ENCODE measurements at regions not wholly inside any gene's neighbourhood (a gene's known extent, or its start where the extent isn't known, plus 50 kb on each side); places are given as distances from the start of the nearest gene placed in this dataset.

- no peak for DNase-seq
These were observed 196.2 kb upstream of the ELL2 start for GRCh38 chr5:96157841-96158291.

GRCh38 chr5:96157077-96157780 lies 195.6 kb upstream of the ELL2 start:
- DNase-seq: no peak

GRCh38 chr5:96155147-96155546 lies 193.5 kb upstream of the ELL2 start:
- DNase-seq: no peak

- no peak for DNase-seq
These were observed 190.2 kb upstream of the ELL2 start for GRCh38 chr5:96151891-96152290.

GRCh38 chr5:96150007-96150406 lies 188.4 kb upstream of the ELL2 start:
- no peak for DNase-seq

- no peak for DNase-seq
These were observed 187.9 kb upstream of the ELL2 start for GRCh38 chr5:96149546-96149945.

GRCh38 chr5:96149021-96149420 lies 187.4 kb upstream of the ELL2 start:
- no peak for DNase-seq

- DNase-seq: no peak
These were observed 186.7 kb upstream of the ELL2 start for GRCh38 chr5:96148376-96148775.

- no peak for DNase-seq
These were observed 186.2 kb upstream of the ELL2 start for GRCh38 chr5:96147866-96148265.

GRCh38 chr5:96146675-96147074 lies 185.0 kb upstream of the ELL2 start:
- no peak for DNase-seq

GRCh38 chr5:96144289-96144688 lies 182.6 kb upstream of the ELL2 start:
- DNase-seq: no peak

- DNase-seq: no peak
These were observed 181.8 kb upstream of the ELL2 start for GRCh38 chr5:96143450-96143849.

- no peak for DNase-seq
These were observed 181.3 kb upstream of the ELL2 start for GRCh38 chr5:96142786-96143434.

GRCh38 chr5:96142184-96142781 lies 180.6 kb upstream of the ELL2 start:
- DNase-seq: no peak

GRCh38 chr5:96141749-96142148 lies 180.1 kb upstream of the ELL2 start:
- DNase-seq: no peak

GRCh38 chr5:96140496-96140895 lies 178.8 kb upstream of the ELL2 start:
- DNase-seq: no peak

- DNase-seq: no peak
These were observed 178.4 kb upstream of the ELL2 start for GRCh38 chr5:96140084-96140483.

- no peak for DNase-seq
These were observed 173.2 kb upstream of the ELL2 start for GRCh38 chr5:96134886-96135285.

- DNase-seq: no peak
These were observed 171.9 kb upstream of the ELL2 start for GRCh38 chr5:96133341-96134079.

GRCh38 chr5:96129276-96129675 lies 167.6 kb upstream of the ELL2 start:
- no peak for DNase-seq

GRCh38 chr5:96128204-96128864 lies 166.7 kb upstream of the ELL2 start:
- DNase-seq: no peak

- no peak for DNase-seq
These were observed 165.9 kb upstream of the ELL2 start for GRCh38 chr5:96127538-96127937.

All from stimulated activated naive CD4-positive, alpha-beta T cell (primary cell).